Type B pancreatic cell (in vitro differentiated cells): ENCODE measurements at regions not wholly inside any gene's neighbourhood (a gene's known extent, or its start where the extent isn't known, plus 50 kb on each side); places are given as distances from the start of the nearest gene placed in this dataset.

ENCODE experiments used
- DNase-seq: peaks from one replicate; pipeline ENCODE4 v3.0.0; 2021; ENCODE audit warnings: mixed read lengths; ENCODE audit not compliant: unreplicated experiment; ENCODE audit errors: extremely low spot score
- H3K27ac Mint-ChIP-seq: 2 replicates; pipeline ENCODE4 v1.8.0; 2021; ENCODE audit warnings: mild to moderate bottlenecking, mixed read lengths
- H3K27me3 Mint-ChIP-seq: 2 replicates; pipeline ENCODE4 v1.8.0; 2021; ENCODE audit warnings: mixed read lengths
- H3K36me3 Mint-ChIP-seq: 2 replicates; pipeline ENCODE4 v1.8.0; 2021; ENCODE audit warnings: mixed read lengths
- H3K4me1 Mint-ChIP-seq: one replicate; pipeline ENCODE4 v1.8.0; 2021; ENCODE audit warnings: mixed read lengths; ENCODE audit not compliant: unreplicated experiment
- H3K4me3 Mint-ChIP-seq: 2 replicates; pipeline ENCODE4 v1.8.0; 2021; ENCODE audit warnings: mild to moderate bottlenecking, mixed read lengths
- H3K9me3 Mint-ChIP-seq: 2 replicates; pipeline ENCODE4 v1.8.0; 2021; ENCODE audit warnings: mixed read lengths
- TF ChIP-seq, protein P1 (sequence below): fragments of 200-600 bp; sonication (generic); conservative IDR thresholded peaks from 2 replicates; pipeline ENCODE4 v1.5.0; 2021; ENCODE audit warnings: antibody characterized with exemption, mild to moderate bottlenecking

DNA sequence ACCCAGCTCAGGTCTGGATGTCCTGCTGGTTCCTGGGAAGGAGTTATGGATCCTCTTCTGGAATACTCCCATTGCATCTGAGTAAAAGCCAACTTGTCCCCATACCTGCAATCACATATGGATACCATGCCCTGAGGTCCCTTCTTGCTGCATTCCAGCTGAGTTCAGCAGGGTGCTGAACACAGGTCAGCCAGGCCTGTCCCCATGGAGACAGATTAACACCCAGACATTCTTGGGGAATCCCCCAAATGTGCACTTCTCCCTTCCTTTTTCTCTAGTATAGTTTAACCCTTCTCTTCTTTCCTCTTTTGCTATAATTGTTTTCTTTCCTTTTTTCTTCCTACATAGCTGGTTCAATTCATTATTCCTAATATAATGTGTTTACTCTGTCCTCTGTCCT, 799.6 kb upstream of the HS6ST1 start:
- TF ChIP-seq, protein P1, sequence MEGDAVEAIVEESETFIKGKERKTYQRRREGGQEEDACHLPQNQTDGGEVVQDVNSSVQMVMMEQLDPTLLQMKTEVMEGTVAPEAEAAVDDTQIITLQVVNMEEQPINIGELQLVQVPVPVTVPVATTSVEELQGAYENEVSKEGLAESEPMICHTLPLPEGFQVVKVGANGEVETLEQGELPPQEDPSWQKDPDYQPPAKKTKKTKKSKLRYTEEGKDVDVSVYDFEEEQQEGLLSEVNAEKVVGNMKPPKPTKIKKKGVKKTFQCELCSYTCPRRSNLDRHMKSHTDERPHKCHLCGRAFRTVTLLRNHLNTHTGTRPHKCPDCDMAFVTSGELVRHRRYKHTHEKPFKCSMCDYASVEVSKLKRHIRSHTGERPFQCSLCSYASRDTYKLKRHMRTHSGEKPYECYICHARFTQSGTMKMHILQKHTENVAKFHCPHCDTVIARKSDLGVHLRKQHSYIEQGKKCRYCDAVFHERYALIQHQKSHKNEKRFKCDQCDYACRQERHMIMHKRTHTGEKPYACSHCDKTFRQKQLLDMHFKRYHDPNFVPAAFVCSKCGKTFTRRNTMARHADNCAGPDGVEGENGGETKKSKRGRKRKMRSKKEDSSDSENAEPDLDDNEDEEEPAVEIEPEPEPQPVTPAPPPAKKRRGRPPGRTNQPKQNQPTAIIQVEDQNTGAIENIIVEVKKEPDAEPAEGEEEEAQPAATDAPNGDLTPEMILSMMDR, result no peak
- DNase-seq, result no peak
- Mint-ChIP-seq H3K9me3 (no peaks in the 10 kb centered on the region), H3K36me3 (no peaks in the 10 kb centered on the region), H3K27me3 (peaks cover 3% of the 10 kb centered on the region), H3K4me3 (no peak overlapping the region), H3K27ac (no peak overlapping the region), H3K4me1 (peaks cover 6% of the 10 kb centered on the region)

DNA sequence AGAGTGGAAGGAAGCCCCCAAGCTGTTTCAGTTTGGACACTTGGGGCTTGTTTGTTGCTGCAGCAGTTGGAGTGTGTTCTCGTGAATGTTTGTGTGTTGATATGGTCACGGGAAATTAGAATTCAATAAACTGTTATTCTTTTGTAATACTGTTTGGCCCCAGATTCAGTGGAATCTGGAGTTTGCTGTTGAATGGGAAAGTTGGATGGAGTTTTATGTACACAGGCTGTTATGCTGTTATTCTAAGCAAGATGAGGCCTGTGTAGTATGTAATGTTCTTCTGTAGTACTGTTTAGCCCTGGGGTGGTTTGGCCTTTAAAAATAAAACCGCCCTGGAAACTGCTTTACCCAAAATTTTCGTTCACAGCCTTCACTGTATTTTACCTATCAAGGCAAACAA, 810.4 kb upstream of the HS6ST1 start:
- H3K36me3 Mint-ChIP-seq, result no peaks in the 10 kb centered on the region
- TF ChIP-seq, protein P1, result no peak
- H3K4me1 Mint-ChIP-seq, result no peaks in the 10 kb centered on the region
- no peak overlapping the region for H3K27ac Mint-ChIP-seq
- H3K9me3 Mint-ChIP-seq, result peaks cover 4% of the 10 kb centered on the region
- H3K27me3 Mint-ChIP-seq, result no peaks in the 10 kb centered on the region
- no peak for DNase-seq
- H3K4me3 Mint-ChIP-seq, result no peak overlapping the region

DNA sequence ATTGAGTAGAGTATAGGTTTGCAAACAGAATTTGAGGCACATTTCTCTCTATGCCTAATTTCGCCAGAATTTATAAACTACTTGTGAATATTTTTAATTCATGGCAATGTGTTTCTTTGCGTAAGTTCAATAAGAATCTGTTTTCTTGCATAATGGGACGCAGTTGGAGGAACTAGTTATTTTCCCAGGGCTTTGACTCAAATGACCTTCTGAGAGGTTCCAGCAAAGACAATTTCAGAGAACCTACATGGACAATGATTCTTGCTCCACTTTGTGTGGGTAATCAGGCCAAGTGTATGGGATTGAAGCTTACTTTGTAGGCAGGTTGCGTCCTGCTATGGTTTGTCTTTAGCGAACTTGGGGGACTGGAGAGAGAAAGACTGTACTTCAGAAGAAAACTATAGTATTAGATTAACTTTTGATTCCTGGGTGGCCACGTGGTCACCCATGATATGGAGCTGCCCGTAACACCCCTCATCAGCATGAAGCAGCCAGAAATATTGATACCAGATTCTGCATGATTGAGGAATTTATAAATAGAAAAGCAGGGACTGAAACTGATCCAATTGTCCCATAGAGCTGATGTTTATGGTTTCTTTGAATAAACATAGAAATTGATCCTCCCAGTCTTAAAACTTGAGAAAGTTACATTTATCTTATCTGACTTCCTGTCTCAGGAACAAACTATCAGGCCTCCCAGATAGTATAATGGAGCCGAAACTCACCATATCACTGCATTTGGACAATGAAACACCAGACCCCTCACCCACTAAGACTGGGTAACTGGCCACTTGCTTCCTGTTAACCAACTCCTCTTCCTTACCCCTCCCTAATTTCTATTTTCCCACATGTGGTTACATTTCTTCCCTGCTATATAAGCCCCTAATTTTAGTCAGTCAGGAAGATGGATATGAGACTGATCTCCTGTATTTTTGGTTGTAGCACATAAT, 815.3 kb upstream of the HS6ST1 start:
- Mint-ChIP-seq H3K27ac (no peak overlapping the region), H3K4me3 (no peak overlapping the region), H3K4me1 (no peaks in the 10 kb centered on the region), H3K27me3 (no peaks in the 10 kb centered on the region), H3K36me3 (no peaks in the 10 kb centered on the region), H3K9me3 (no peaks in the 10 kb centered on the region)
- TF ChIP-seq, protein P1, result no peak
- DNase-seq, result no peak

DNA sequence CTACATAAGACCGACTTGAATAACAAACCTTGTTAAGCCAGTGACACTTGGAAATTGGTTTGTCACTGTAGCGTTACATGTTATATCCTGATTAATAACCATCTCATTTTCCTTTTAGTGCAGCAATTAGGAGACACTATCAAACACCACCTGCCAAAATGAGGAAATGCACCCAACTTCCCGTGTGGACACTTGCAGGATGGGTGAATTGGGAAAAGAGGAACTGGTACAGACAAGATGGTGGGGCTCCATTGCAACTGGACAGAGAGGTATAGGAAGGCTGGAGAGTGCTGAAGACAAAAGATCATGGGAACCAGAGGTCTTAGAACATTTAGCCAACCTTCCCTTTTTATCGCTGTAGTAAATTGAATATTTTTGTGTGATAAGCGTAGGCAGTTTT, 816.3 kb upstream of the HS6ST1 start:
- Mint-ChIP-seq H3K36me3 (no peaks in the 10 kb centered on the region), H3K27ac (no peak overlapping the region), H3K9me3 (no peaks in the 10 kb centered on the region), H3K4me3 (no peak overlapping the region), H3K27me3 (no peaks in the 10 kb centered on the region), H3K4me1 (no peaks in the 10 kb centered on the region)
- TF ChIP-seq, protein P1, result no peak
- no peak for DNase-seq

DNA sequence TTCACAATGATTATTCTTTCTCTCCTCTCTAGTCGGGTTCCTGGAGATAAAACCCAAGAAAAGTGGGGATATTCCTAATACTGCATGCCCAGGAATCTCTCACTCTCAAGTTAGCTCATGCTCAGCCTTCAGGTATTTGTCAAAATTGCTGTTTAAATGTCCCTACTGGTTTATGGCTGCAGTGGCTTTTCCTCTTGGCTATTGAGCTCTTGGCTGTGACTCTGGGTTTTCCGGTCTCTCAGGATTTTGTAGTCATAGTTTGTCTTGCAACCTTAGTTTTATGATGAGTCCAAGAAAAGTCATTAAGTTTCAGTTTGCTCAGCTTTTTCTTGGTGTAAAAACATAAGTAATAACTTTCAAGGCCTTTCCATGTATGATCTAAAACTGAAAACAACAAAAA, 820.7 kb upstream of the HS6ST1 start:
- H3K9me3 Mint-ChIP-seq, result no peaks in the 10 kb centered on the region
- TF ChIP-seq, protein P1, result no peak
- no peaks in the 10 kb centered on the region for H3K4me1 Mint-ChIP-seq
- H3K27ac Mint-ChIP-seq, result no peak overlapping the region
- no peak overlapping the region for H3K4me3 Mint-ChIP-seq
- no peaks in the 10 kb centered on the region for H3K36me3 Mint-ChIP-seq
- no peak for DNase-seq
- H3K27me3 Mint-ChIP-seq, result no peaks in the 10 kb centered on the region
